Neutrophil (primary cell): ENCODE measurements at regions not wholly inside any gene's neighbourhood (a gene's known extent, or its start where the extent isn't known, plus 50 kb on each side); places are given as distances from the start of the nearest gene placed in this dataset.

Source experiments
- H3K27ac ChIP-seq: fragments of 200-600 bp; sonication (generic); 2 replicates; pipeline ENCODE4 v1.5.1; 2016; ENCODE audit warnings: mild to moderate bottlenecking, moderate library complexity
- H3K27me3 ChIP-seq: fragments of 200-600 bp; sonication (generic); 2 replicates; pipeline ENCODE4 v1.6.0; 2016; ENCODE audit warnings: mild to moderate bottlenecking
- H3K36me3 ChIP-seq: fragments of 200-600 bp; sonication (generic); 2 replicates; pipeline ENCODE4 v1.5.1; 2017
- H3K4me1 ChIP-seq, 2 experiments: fragments of 200-600 bp in 1 of 2; sonication (generic) in 1 of 2; 1 replicate in 1 of 2; 2 replicates in 1 of 2; pipeline versions ENCODE4 v1.5.1 to v1.6.1; 2013 to 2016; ENCODE audit warnings: low read depth in 1 of 2, low read length in 1 of 2, mild to moderate bottlenecking in 1 of 2, moderate library complexity in 1 of 2; ENCODE audit not compliant: control insufficient read depth in 1 of 2, insufficient read depth in 1 of 2
- H3K4me3 ChIP-seq, 2 experiments: fragments of 200-600 bp in 1 of 2; sonication (generic) in 1 of 2; 1 replicate in 1 of 2; 2 replicates in 1 of 2; pipeline ENCODE4 v1.5.1; 2013 to 2016; ENCODE audit warnings: low read depth in 1 of 2, low read length in 1 of 2, mild to moderate bottlenecking in 1 of 2, moderate library complexity in 1 of 2
- H3K9me3 ChIP-seq: fragments of 200-600 bp; sonication (generic); 2 replicates; pipeline ENCODE4 v1.5.1; 2016
- CTCF ChIP-seq: fragments of 200-600 bp; sonication (generic); IDR thresholded peaks from 2 replicates; pipeline ENCODE4 v1.5.1; 2016; ENCODE audit warnings: antibody characterized with exemption

- H3K9me3 ChIP-seq, result no peaks in the 10 kb centered on the region
- H3K27ac ChIP-seq, result no peak overlapping the region
- no peak overlapping the region for H3K4me3 ChIP-seq
- TF ChIP-seq CTCF, result no peak
- no peaks in the 10 kb centered on the region for H3K27me3 ChIP-seq
- no peaks in the 10 kb centered on the region for H3K36me3 ChIP-seq
- H3K4me1 ChIP-seq, result no peaks in the 10 kb centered on the region
Measured at GRCh38 chr5:68074048-68074632, 141.4 kb upstream of the PIK3R1 start.

- Histone ChIP-seq H3K4me3 (no peak overlapping the region), H3K4me1 (no peaks in the 10 kb centered on the region), H3K36me3 (no peaks in the 10 kb centered on the region), H3K27me3 (no peaks in the 10 kb centered on the region), H3K9me3 (no peaks in the 10 kb centered on the region), H3K27ac (no peak overlapping the region)
- no peak for TF ChIP-seq CTCF
Measured at GRCh38 chr5:68071736-68072135, 143.8 kb upstream of the PIK3R1 start.

GRCh38 chr5:68071282-68071632, 144.3 kb upstream of the PIK3R1 start:
- Histone ChIP-seq H3K27me3 (no peaks in the 10 kb centered on the region), H3K27ac (no peak overlapping the region), H3K4me1 (no peaks in the 10 kb centered on the region), H3K9me3 (no peaks in the 10 kb centered on the region), H3K4me3 (no peak overlapping the region), H3K36me3 (no peaks in the 10 kb centered on the region)
- no peak for TF ChIP-seq CTCF

- H3K4me3 ChIP-seq, result no peak overlapping the region
- H3K27ac ChIP-seq, result no peak overlapping the region
- H3K9me3 ChIP-seq, result no peaks in the 10 kb centered on the region
- no peaks in the 10 kb centered on the region for H3K36me3 ChIP-seq
- H3K27me3 ChIP-seq, result no peaks in the 10 kb centered on the region
- TF ChIP-seq CTCF, result no peak
- no peaks in the 10 kb centered on the region for H3K4me1 ChIP-seq
Measured at GRCh38 chr5:68070591-68071281, 144.8 kb upstream of the PIK3R1 start.

- no peak for TF ChIP-seq CTCF
- no peak overlapping the region for H3K27ac ChIP-seq
- no peaks in the 10 kb centered on the region for H3K27me3 ChIP-seq
- H3K4me3 ChIP-seq, result no peak overlapping the region
- H3K36me3 ChIP-seq, result no peaks in the 10 kb centered on the region
- H3K9me3 ChIP-seq, result no peaks in the 10 kb centered on the region
- H3K4me1 ChIP-seq, result no peaks in the 10 kb centered on the region
Measured at GRCh38 chr5:68067976-68068603, 147.5 kb upstream of the PIK3R1 start.
